NCI-H510A (cell line): ENCODE measurements at regions not wholly inside any gene's neighbourhood (a gene's known extent, or its start where the extent isn't known, plus 50 kb on each side); places are given as distances from the start of the nearest gene placed in this dataset.
"Not testable (repeated sequence)": the region's sequence is repeated elsewhere in the genome, so short reads cannot be mapped to it uniquely, and the experiment has no call there.

ENCODE experiments used
- DNase-seq: peaks from one replicate; lab custom pipeline; 2025; lab: John Stamatoyannopoulos, UW

DNA sequence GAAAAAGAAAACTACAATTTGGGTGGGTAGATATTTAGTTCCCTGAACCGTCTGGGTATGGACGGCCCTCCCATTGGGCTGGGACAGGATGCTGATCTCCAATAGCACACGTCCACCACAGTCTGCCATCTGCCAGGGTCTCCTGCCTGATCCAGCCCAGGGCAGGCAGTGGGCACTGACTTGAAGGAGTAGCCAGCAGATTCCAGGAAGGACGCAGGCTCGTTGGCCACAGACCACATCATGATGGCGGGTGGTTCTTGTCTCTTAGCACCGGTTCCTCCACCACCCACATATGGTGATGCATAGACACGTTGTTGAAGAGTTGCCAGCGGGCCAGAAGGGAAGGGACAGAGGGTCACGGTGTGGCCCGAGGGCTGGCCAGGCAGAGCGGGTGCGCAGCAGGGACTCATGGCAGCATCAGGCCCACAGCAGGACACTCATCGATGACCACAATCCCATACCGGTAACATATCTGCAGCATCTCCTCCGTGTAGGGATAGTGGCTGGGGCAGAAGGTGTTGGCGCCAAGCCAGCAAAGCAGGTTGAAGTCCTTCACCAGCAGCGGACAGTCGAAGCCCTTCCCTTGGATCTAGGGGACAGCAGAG, 155.8 kb upstream of the FAM174A start:
- not testable (repeated sequence) for DNase-seq

DNA sequence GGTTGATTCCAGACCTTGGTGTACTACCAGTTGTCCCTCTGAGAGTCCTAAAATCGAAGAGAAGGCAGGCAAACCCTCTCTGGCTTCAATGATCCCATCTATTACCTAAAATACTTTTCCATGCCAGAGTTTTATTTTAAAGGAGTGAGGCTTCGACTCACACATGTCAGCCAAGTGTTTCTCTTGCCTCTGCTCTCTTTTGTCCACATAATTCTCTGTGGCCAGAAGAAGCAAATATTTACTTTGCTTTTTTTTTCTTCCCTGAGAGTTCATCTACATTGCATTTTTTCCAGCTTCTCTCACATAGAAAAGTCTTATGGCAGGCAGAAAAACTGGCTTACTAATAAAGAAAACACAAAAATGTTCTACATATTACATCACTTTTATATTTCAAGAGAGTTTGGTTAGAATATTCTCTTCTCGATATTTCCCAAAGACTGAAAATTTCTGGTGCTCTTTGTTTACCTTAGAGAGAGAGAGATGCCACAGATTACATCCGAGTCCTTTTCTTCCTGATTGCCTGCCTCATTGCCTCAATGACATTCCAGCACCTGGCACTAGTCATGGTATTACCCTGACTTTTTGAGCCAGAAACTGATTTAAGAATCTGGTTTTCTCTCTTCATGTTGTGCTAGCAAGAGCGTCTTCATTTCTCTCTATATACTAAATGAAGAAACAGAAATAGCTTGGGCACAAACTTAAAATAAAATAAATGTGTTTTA, 170.3 kb upstream of the FAM174A start:
- DNase-seq = not testable (repeated sequence)

DNA sequence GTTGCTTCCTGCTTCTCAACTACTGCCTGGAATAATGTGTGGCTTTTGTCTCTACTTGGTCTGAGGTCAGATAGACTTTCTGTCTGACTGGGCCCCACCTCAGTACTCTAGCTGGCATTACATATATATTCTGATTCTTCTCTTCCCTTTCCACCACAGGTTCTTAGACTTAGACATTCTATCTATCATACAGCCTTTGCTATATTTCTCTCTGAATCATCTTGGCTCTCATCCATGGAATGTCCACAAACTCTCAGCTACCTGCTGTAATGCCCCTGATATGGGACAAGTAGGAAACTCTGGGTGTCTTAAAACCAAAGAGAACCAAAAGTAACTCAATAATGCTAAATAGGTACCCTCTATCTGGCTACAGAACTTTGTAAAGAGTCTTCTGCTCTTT, 170.8 kb upstream of the FAM174A start:
- DNase-seq = not testable (repeated sequence)

GRCh38 chr5:100359998-100360397, 175.2 kb upstream of the FAM174A start:
- not testable (repeated sequence) for DNase-seq

GRCh38 chr5:100346269-100346668, 188.9 kb upstream of the FAM174A start:
- not testable (repeated sequence) for DNase-seq

DNA sequence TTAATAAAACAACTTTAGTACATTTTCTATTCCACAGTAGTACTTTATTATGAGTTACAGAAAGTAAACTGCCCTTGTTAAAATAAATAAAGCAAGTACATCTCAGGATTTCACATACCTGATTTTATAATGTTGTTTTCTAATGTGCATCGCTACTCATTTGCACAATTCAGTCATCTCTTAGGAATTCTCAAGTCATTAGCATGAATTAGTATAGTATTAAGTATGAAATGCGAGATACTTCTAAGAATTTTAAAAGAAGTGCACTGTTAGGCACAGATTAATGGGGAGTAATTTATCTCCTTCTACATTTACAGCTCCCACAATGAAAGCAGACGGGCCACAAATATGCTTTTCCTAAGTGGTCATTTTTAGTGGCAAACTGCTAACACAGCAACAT, 193.7 kb upstream of the FAM174A start:
- not testable (repeated sequence) for DNase-seq

DNA sequence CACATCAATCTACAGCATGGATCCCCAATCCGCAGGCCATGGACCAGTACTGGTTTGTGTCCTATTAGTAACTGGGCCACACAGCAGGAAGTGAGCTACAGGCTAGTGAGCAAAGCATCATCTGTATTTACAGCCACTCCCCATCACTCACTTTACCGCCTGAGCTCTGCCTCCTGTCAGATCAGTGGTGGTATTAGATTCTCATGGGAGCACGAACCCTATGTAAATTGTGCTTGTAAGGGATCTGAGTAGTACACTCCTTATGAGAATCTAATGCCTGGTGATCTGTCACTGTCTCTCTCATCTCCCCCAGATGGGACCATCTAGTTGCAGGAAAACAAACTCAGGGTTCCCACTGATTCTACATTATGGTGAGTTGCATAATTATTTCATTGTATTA, 212.7 kb upstream of the FAM174A start:
- DNase-seq = no peak

GRCh38 chr5:100319885-100320284, 215.3 kb upstream of the FAM174A start:
- no peak for DNase-seq

- no peak for DNase-seq
Observed at GRCh38 chr5:100313657-100314056, 221.5 kb upstream of the FAM174A start.

GRCh38 chr5:100311806-100312205, 223.4 kb upstream of the FAM174A start:
- no peak for DNase-seq

- no peak for DNase-seq
Observed at GRCh38 chr5:100306000-100306399, 229.2 kb upstream of the FAM174A start.

DNA sequence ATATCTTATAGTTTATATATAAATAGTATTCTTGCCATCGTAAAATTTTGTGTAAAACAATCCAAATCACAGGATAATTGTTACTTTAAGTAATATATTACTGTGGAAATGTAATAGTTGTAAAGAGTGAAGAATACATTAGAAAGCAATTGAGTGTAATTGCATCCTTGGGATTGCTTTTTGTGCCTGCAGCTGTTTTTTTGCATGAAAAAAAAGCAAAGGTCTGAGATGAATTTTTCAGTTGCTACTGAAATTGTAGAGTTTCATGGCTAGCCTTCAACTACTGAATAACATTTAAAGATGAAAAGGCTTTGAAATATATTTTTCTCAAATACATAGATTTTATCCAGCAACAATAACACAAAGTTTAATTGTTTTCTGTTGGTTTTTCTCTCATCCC, 232.0 kb upstream of the FAM174A start:
- DNase-seq = no peak

DNA sequence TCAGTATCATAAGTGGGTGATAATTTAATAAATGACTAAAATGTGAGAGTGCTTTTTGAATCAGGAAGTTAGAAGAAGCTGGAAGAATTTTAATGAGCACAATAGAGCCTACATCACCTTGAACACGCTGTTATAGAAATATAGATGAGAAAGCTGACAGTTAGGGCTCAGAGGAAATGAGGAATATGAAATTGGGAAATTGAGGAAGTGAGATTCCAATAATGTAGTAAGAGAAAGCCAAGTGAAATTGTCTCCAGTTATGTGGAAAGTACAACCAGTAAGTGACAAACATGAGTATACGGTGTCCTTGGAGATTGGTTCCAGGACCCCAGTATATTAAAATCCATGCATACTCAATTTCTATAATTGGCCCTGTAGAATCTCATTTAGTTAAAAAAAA, 235.9 kb upstream of the FAM174A start:
- no peak for DNase-seq

- DNase-seq = no peak
Observed at GRCh38 chr5:100276071-100276470, 259.1 kb upstream of the FAM174A start.

- DNase-seq = no peak
Observed at GRCh38 chr5:100275631-100276030, 259.5 kb upstream of the FAM174A start.

DNA sequence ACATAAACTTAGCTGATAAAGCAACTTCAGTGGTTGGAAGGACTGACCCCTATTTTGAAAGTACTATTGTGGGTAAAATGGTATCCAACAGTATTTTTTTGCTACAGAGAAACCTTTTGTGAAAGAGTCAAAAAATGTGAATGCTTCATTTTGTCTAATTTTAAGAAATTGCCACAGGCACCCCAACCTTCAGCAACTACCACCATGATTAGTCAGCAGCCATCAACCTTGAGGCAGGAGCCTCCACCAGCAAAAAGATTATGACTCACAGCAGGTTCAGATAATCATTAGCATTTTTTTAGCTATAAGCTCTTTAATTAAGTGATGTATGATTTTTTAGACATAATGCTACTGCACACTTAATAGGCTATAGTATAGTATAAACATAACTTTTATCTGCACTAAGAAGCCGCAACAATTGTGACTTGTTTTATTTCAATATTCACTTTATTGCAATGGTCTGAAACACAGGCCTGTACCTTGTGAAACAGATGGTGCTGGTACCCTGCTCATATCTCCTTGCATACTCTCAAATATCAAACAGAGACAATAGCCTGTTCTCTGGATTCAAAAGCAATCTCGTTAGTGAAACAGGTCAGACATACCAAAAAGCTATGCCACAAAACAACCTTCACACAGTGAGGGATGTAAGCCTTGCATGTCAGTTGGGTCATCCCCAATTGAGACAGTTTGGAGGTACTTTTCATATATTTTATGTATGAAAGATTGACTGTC, 261.2 kb upstream of the FAM174A start:
- no peak for DNase-seq

DNA sequence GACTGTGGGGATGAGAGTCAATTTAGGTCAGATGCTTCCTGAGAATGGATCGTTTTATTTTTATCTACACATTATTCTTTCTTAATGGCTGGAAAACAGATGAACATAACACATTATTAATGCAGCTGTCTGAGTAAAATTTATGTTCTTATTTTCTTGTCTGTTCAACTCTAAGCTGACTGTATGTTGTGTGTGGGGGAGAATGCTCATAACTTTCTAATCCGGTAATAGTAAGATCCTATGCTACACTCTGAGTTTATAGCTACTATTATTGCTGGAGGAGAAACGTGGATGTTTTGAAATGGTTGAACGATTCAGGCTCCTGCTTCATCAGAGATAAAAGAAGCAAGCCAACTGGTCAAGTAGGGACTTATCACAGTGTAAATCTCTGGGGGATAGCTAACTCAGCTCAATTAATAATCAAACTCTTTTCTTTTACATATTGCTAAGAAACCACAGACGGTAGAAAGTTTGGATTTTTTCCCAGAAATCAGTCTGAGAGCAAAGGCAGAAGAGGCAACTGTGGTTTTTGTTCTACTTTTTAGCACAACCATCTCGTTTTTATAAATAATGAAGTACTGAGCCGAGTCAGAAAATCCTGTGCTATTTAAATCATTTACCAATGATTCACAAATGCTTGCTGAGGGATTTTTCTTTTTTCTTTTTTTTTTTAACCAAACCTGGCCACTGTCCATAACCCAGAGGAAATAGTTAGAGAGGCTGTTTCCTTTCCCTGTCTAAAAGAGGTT, 265.0 kb upstream of the FAM174A start:
- DNase-seq = no peak

DNA sequence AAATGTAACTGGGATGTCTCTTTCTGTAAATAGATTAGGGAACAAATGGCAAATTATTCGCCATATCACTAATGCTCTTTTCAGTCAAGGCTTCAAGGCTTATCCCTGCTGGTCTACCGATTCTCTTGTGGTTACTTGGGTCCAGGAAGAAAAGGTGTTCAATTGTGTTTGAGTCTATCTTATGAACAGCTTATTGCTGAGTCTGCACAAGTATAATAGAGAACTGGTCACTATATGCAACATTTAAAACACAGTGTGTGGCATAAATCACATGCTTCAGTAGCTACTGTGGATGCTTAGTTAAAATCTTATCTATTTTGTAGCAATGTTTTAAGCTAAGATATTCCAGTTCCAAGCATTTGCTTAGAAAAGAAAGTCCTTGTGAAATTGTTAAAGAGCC, 274.2 kb upstream of the FAM174A start:
- DNase-seq = no peak

- DNase-seq = no peak
Observed at GRCh38 chr5:100252944-100253343, 282.2 kb upstream of the FAM174A start.

- DNase-seq = no peak
Observed at GRCh38 chr5:100252037-100252436, 283.1 kb upstream of the FAM174A start.

DNA sequence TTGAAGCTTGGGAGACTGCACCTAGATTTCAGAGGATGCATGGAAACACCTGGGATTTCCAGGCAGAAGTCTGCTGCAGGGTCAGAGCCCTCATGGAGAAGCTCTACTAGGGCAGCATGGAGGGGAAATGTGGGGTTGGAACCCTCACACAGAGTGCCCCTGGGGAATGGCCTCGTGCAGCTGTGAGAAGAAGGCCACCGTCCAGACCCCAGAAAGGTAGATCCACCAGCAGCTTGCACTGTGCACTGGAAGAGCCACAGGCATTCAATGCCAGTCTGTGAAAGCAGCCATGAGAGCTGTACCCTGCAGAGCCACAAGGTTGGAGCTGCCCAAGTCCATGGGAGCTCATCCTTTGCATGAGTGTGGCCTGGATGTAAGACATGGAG, 285.3 kb upstream of the FAM174A start:
- DNase-seq = no peak

DNA sequence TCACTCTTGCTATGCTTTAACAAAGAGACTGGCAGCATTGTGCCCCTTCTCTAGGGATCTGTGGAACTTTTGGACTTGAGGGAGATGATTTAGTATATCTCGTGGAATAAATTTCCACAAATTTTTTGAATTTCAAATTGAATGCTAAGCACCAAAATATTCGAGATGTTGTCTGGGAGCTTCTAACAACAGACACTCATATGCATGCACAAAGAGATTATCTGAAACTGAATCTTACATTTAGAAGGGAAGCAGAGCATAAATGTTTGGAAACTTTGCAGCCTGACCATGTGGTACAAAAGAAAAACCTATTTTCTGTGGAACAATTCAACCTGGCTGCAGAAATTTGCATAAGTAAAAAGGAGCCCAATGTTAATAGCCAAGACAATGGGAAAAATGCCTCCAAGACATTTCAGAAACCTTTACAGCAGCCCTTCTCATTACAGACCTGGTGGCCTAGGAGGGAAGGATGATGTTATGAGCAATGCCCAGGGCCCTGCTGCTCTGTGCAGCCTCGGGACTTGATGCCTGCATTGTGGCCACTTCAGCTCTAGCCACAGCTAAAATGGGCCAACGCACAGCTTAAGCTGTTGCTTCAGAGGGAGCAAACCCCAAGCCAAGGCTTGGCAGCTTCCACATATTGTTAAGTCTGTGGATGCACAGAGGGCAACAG, 285.8 kb upstream of the FAM174A start:
- DNase-seq = no peak
